Posterior cingulate gyrus (tissue), 11 donors: ENCODE measurements at regions not wholly inside any gene's neighbourhood (a gene's known extent, or its start where the extent isn't known, plus 50 kb on each side); places are given as distances from the start of the nearest gene placed in this dataset.

Experiments
- DNase-seq, 10 donors: peaks; one replicate each; pipeline versions ENCODE4 v3.0.0 to v3.0.0-alpha.2; 2020 to 2021; ENCODE audit warnings: mixed read lengths in 3 of 10
- intact Hi-C: fragments of 100-400 bp; cut with DNase I; formaldehyde crosslinking; loops from one replicate; pipeline ENCODE4 v1.15.1; 2023

DNA sequence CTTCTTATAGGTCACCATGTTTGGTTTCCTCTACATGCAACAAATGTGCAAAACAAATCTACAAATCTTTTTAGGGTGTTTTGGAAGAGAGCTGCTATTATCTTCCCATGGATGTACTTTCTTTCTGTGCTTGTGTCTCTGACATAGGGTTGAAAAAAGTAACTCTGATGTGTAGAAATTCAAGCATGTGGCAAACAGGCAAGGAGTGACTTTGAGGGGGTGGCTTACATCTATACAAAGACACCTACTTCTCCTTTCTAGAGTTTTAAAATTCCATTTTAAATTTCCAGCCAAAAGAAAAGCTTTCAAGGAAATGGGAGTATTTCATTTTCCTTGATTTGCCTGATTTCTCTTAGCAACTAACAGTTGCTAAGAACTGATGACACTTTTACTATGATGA, 904.8 kb upstream of the CELF4 start:
- intact Hi-C loops: no loop called here
- no peak for DNase-seq

DNA sequence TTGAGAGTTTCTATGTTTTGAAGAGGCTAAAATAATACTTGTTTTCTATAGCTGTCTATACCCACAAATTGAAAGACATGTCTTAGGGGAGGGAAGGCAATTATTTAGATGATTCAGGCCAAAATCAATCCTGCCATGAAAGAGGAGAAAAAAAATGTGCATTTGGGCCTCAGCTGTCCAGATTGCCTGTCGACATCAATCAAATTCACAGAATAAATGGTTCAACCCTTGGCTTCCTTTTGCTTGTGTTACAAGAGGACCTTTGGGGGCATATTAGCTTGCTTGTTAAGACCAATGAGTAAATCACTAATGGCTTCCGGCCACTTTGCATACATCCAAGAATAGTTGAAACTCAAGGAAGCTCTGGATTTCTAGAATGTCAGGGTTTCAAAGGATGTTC, 900.8 kb upstream of the CELF4 start:
- intact Hi-C loops: no loop called here
- DNase-seq: no peak

DNA sequence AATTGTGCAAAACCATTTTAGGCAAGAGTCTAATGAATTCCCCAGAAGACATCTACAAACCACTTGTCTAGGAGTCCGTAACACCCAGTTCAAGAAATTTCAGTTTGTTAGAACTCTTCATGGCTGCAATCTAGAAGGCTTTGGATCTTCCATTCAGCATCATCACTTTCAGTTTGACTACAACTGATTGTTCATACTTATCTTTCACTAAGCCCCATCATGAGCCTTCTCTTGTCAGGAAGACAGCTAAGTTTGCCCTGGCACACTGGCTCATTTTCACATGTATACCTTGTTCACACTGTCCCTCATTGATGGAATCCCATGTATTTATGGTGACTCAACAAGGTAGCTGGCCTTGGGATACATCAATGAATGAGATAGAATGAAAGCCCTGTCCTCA, 898.4 kb upstream of the CELF4 start:
- intact Hi-C loops: no loop called here
- no peak for DNase-seq

DNA sequence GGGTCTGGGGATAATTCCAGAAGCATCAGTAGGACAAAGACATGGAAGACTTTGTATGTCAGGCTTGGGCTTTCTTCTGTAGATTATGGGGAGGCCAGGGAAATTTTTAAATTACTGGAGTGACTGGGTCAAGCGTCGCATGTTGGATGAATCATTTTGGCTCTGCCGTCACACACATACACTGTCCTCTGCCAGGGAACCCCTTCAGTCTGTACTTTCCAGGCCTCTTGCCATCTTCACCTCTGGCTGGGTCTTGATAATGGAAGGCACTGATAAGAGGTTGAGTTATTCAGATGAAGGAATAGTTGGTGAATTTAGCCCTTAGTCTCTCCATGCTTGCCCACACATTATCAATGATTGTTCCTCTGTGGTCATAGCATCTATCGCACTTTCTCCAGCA, 895.1 kb upstream of the CELF4 start:
- DNase-seq: no peak
- intact Hi-C loops: no loop called here

DNA sequence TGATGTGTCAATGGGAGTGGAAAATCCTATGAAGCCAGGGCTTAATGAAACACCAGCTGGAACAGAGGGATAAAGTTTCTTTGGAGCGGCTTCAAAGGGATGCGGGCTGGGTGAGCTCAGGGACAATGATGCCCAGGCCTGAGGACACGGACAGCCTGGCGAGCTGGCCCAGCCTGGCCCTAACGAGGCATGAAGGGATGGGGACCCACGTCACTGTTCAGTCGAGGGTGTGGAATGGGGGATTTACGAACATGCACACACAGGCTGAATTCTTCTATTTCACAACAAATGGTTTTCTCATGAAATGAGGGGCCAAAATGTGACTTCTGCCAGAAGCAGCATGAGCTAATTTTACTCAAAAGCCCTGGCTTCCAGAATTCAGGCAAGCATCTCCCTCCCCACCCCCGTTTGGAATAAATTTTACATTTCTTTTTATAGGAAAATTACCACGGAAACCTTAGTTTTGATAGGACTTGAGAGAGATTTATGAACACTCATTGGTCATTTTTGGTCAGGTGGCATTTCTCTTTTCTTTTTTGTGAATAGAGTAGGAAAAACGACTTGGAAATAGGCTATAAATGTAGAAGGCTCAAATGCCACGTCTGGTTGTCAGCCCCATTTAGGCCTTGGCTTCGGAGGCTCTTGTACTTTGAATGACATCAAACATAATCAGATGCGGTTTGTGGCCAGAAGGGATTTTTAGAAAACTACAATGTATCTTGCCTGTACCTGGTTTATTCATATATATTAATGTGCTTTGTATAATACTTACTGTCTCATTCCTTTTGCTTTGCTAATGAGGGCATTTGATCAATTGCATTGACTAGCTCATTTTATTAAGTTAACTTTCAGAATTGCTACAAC, 893.8 kb upstream of the CELF4 start:
- peak in 6 of 10 donors; percentile 8 to 73 (median 22) for DNase-seq
- intact Hi-C loops: no loop called here

DNA sequence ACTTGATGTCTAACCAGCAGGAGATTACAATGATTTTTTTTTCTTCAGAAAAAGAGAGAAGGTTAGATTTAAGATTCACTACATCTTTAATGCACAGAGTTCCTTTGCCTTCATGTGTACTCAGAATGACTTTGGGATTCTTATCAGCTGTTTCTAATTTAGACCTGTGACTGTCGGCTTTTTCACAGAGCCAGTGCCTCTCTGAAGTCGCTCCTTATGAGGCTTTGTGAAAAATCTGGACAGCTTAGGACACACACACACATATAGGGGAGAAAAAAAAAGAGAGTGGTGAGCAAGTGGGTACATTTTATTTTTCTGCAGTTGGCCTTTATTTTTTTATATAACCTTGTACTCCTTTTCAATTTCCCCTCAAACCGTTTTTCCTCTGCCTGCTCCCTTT, 893.1 kb upstream of the CELF4 start:
- no peak for DNase-seq
- intact Hi-C loops: no loop called here

DNA sequence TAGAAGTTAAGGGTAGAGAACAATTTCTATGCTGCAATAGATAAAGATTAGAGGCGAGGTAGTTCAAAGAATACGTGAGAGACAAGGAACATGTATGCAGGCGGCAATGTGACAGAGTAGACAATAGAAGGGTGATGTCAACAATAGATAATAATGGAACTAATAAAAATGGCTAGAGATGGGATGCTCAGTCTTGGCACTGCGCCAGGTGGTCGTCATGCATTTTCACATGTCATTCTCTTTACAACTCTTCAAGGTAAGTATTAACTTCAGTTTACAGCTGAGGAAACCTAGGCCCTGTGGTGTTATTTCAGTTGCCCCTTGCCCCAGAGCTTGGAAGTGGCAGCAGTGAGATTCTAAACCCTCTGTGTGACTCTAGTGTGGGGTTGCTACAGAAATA, 890.7 kb upstream of the CELF4 start:
- intact Hi-C loops: no loop called here
- peak in 1 of 10 donors; percentile 11 for DNase-seq

DNA sequence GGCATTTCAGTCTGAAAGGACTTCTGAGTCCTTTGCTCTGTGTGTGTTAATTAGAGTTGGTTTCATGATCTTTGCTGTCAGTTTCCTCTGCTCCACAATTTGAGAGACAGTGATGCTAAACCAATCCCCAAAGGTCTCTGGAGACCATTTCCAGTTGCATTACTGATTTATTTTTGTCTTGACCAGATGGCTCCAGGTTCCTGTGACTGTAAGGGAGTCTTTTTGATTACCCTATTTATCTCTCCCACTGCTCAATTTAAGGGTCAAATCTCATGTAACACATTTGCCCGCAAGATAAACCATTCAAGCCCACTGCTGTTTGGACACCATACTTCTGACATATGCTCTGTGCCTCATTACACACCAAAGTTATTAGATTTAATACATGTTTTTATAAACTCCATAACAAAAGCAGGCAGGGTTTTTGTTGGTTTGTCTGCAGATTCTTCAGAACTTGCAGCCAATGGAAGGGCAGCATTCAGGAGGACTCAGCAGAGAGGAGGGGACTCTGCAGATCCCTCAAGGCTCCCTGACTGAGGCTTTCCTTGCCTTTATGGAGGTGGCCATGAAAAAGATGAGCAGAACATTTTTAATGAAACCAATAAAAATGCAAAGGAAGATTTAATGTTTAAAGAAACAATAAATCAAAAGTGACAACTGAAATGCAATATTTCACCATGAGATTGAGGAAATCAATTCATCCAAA, 889.3 kb upstream of the CELF4 start:
- DNase-seq: no peak

DNA sequence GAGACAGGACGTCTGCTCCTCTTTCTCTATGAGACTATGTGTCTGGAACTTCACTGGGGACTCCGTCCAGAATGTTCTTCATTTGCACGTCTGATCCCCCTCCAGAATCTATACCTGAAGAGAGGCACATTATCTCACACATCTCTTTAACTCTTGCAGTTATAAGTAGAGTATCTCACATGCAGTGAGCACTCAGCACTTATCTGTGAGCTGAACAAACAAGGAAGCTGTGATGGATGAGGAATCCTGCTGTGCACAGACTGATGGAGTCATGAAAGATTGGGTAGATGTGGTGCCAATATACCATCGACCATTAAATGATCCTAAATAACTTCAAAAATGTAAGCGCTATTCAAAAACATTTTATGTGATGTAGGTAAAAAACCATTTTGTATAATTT, 888.3 kb upstream of the CELF4 start:
- intact Hi-C loops: no loop called here
- DNase-seq: no peak

More for the DNA sequence above, 889.3 kb upstream of the CELF4 start:
- intact Hi-C loops: no loop called here

DNA sequence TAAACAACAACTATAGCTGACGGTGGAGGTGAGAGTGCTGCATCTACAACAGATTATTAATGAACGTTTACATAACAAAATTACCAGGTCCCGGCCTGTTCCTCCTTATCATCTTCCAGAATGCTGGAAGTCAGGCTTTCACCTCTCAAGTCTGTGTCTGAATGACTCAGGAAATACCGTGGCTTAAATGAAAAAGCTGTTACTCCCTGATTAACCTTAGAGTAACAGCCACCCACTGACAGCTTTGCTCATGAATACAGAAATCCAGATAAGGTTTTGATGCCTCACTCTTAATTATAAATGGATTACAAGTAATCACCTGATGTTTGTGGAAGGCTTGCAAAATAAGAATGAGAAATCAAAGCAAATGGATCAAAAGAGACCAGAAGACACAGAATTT, 885.3 kb upstream of the CELF4 start:
- intact Hi-C loops: no loop called here

DNA sequence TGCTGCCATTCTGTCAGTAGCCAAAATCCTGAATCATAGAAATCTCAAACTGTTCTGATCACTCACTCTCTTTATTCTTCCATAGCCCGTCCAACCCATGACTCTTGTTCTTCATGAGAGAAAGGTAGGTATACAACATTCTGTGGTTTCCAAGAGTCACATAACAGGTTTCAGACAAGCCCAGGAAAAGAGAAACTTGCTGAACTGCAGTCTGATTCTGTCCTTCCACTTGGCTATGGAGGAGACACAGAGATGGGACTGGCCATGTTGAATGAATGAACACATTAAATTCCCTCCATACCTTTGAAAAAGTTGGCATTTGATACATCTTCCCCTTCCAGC, 880.2 kb upstream of the CELF4 start:
- intact Hi-C loops: no loop called here
- no peak for DNase-seq

More for the DNA sequence above, 885.3 kb upstream of the CELF4 start:
- no peak for DNase-seq

DNA sequence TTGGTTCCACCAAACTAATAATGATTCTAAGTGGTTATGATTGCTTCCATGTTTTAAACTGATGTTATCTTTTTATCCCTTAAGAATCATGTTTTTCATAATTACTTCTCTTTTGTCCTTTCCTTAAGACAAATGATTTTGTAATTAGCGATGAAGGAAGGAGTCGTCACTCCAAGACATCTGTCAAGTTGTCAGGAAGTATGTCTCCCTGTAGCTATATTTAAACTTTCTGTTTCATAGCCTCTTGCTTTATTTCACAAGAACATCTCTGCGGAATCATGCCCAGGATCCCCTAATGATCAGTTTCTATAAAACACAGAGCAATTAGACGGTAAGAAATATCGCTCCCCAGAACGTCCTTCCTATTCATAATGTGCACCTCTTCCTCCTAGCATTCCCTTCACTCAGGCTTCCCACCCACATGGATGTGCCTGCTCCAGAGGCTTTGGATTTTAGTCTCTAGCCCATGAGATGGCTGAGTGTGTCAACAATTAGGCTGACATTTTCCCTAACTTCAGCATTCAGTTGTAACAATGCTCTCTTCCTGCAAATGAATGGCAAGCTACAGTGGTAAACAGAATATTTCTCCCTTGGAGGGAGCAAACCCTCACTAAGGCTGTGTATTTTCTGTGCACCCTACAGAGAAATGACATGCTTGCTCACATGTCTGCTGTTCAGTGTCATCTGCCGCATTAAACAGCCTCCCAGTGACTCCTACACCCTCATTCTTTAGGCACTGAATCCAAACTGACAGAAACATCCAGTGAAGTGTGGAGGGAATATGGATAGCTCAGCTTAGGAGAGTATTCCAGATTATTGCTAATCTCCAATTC, 879.6 kb upstream of the CELF4 start:
- intact Hi-C loops: no loop called here

DNA sequence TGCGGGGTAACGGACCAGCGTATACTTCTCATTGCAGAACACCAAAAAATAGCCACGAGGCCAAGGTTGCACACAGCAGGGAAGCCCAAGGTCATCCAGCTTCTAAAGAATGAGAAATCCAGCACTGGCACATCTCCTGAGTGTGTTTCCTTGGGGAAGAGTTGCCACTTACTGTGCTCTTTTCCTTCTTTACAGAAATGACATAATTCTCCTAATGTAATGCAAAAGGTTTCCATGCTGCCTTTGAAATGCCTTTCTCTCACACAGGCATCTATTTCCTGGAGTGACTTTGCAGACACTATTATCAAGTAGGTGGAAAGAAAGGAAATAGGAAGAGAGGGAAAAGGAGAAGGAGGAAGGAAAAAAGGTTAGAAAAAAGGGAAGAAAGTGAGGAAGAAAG, 862.1 kb upstream of the CELF4 start:
- no peak for DNase-seq
- intact Hi-C loops: no loop called here

More for the DNA sequence above, 879.6 kb upstream of the CELF4 start:
- no peak for DNase-seq

DNA sequence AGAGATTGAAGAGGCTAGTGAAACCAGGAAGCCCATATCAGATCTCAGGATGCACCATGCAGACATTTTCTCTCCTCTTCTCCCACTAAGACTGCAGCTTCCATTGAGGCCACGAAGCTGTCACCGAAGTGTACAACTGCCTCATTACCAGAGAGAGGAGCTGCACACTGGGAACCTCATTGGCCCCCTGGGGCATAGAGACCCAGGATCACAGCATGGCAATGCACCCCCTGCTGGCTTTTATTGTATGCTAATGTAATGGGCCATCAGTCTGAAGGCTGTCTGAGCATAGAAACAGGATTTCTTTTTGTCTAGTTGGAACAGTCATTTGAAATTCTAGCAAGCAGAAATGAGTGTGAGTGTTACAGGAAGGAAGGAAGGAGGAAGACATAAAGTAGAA, 861.6 kb upstream of the CELF4 start:
- DNase-seq: peak in 2 of 10 donors; percentile 13 to 52
- intact Hi-C loops: no loop called here

DNA sequence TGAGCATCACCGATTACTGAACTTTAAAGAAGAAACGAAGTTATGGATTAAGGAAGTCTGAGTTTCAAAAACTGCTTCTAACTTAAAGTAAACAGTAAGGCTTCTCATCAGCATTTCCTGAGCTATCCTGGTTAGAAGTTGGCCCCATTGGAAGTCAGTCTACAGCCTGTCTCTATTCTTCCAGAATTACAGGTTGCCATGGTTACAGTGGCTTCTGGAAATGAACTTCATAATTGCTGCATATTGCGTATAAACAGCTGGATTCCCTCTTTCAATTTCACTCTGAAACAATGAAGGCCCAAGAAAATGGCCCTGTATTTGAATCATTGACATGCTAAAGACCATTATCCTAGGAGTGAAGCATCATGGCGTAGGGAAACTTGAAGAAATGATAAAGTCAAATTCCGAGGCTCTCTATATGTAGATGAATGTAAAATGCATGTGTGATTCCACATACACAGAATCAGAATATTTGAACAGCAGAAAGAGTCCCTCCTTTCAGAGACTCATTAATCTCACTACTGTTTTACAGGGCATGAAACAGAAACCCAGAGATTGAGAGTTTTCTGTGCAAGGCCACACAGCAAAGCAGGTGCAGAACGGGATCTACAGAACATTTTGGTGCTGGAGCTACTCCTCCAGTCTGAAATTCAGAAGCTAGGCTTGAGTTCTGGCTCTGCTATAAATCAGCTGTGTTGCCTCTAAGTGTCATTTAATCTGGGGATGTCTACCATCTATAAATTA, 856.4 kb upstream of the CELF4 start:
- intact Hi-C loops: no loop called here
- DNase-seq: no peak

DNA sequence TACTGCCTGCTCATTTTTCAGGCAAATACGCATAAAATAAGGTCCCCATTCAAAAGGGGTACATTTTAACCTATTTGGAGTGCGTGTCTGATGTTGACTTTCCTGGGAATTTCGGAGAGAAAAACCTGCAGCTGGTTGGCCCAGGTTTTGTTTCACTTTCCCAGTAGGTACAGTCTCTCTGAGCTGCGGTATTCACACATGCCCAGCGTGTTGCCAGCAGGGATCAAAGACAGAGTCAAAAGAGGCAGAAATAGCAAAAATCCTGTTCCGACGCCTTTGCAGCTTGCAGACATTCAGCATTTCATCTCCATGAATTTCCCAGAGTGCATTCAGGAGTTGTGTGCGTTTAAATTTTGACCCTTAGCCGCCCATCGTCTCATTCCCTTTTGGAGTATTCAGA, 855.4 kb upstream of the CELF4 start:
- DNase-seq: no peak
- intact Hi-C loops: no loop called here

DNA sequence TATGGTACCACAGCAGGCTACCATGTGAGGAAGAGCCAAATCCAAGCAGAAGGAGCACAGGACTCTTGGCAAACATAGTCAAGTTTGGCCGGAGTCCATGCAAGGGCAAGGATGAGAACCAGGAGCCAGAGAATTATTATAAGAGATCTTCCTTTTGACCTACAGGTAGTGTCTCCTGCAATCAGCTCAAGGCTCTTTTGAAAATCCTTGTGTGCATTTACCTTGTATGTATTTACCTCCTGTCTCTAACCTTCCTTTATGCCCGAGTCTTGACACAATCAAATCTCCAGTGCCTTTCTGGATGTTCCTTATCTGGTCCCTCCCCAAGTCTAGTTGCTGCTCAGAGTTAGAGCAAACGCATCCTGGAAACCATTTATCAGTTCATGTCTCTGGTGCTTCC, 855.0 kb upstream of the CELF4 start:
- no peak for DNase-seq
- intact Hi-C loops: no loop called here

DNA sequence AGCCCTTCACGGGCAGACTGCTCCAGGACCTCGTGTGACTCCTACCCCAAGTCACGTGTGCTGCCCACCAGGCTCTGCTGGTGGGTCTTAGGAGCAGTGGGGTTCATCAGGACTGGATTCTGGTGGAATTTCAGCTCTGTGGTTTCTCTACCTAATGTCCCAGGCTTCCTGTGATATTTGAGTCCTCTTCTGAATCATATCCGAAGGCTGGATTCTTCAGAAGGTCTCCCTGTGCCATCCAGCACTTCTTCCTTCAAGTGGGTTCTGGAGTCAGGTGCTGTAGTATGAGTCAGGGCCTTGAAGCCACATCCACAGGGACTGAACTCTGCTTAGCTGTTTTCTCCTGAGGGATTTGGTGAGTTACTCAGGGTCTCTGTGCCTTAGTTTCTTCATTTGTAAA, 850.2 kb upstream of the CELF4 start:
- DNase-seq: no peak
- intact Hi-C loops: no loop called here

DNA sequence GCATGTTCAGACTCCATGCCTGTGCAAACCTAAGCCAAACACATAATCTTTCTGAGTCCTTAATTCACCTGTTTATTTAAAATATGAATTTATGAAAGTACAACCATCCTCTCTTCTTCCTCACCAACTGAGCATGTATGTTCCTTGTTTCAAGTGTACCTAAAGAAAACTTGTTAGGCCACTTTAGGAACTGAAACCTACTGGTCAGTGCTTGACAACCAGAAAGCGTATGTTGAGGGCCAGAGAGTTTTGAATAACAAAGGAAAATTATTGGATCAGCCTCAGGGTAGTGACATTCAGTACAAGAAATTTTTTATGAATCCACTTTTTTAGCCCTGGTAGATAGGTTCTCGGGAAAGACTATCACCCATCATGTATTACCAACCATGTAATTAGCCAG, 847.6 kb upstream of the CELF4 start:
- intact Hi-C loops: no loop called here
- DNase-seq: no peak

DNA sequence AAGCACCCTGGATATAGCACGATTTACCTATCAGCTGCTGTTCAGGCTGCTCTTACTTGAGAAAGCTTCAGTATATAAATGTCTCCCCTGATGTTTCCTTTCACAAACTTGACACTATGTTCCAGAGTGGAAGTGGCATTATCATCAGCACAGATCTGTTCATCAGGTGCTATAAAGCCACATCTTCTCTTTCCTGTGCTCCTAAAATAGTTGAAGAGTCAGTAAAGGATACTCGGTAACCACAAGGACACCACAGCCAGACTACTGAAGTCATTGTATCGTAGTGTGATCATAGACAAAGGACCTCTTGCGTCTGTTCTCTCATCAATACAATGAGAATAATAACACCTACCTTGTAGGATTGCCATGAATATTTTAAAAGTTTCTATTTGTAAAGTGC, 841.0 kb upstream of the CELF4 start:
- intact Hi-C loops: no loop called here
- DNase-seq: no peak

DNA sequence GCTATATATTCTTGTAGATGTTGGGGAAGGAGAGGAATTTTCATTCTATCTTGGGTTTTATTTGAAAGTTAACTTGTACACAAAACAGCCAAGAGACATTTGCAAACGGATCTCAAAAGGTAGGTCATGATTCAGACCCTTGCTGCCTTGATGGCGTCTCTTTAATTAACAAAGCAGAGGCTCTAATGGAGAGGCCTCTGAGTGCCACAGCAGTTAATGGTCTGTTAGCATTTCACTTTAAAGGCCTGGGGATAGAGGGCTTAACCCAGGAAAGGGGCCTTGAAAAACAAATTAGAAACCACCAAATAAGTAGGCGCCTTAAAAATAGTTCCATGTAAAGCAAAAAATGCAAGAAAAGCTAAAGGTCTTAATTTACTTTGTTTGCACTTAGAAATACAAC, 836.9 kb upstream of the CELF4 start:
- intact Hi-C loops: no loop called here
- no peak for DNase-seq
